ENCODE measurements at regions not wholly inside any gene's neighbourhood (a gene's known extent, or its start where the extent isn't known, plus 50 kb on each side); places are given as distances from the start of the nearest gene placed in this dataset.
A peak's percentile ranks its signal among the peaks of the same experiment; 100 is the strongest.

- Histone ChIP-seq H3K27ac (ENCODE audit: low read depth in 1 of 2, low read length in 2 of 2) (peak overlapping the region in 1 of 2 donors; percentile 59), H3K27me3 (ENCODE audit: control insufficient read depth in 2 of 2, insufficient read depth in 2 of 2, low read length in 2 of 2) (no peaks in the 10 kb centered on the region), H3K36me3 (replicated peaks in 1 of 2; ENCODE audit: control insufficient read depth in 1 of 2, insufficient read depth in 2 of 2, low read length in 2 of 2) (no peaks in the 10 kb centered on the region), H2AFZ (ENCODE audit: insufficient read depth, low read depth, low read length, poor library complexity, severe bottlenecking) (no peak overlapping the region), H3K4me2 (replicated peaks; ENCODE audit: extremely low read depth, low read length, poor library complexity, severe bottlenecking) (no peak overlapping the region), H3K9ac (ENCODE audit: insufficient read depth, low read length, poor library complexity, severe bottlenecking) (no peak overlapping the region), H3K9me3 (replicated peaks in 1 of 2; ENCODE audit: control insufficient read depth in 1 of 2, insufficient read depth in 1 of 2, low read length in 2 of 2) (peaks cover 0 to 4% of the 10 kb centered on the region in 2 donors), H3K4me1 (ENCODE audit: control insufficient read depth in 1 of 2, insufficient read depth in 2 of 2, low read length in 2 of 2) (peaks cover 37 to 42% of the 10 kb centered on the region in 2 donors), H3K4me3 (replicated peaks in 1 of 3; ENCODE audit: low read depth in 2 of 3, low read length in 3 of 3) (no peak overlapping the region), H4K20me1 (ENCODE audit: insufficient read depth, low read length) (no peaks in the 10 kb centered on the region), H3K79me2 (ENCODE audit: insufficient read depth, low read length) (no peaks in the 10 kb centered on the region)
- peaks cover 0 to 7% (median 2%) of the 10 kb centered on the region in 3 donors for H3K27me3 Mint-ChIP-seq (ENCODE audit: low read depth in 3 of 3)
- DNase-seq = no peak
- 100% methylated on average over 1 of the region's 5 CpGs for WGBS (ENCODE audit: insufficient coverage)
- H3K27ac Mint-ChIP-seq = peak overlapping the region in 3 of 7 donors; percentile 7 to 69 (median 60)
- H3K4me3 Mint-ChIP-seq = no peak overlapping the region
- TF ChIP-seq CTCF (IDR thresholded peaks at IDR 0.05) = no peak
- H3K36me3 Mint-ChIP-seq = no peaks in the 10 kb centered on the region
- intact Hi-C loops (cut with micrococcal nuclease) = no loop called here
- peaks cover 49% of the 10 kb centered on the region for H3K4me1 Mint-ChIP-seq
- H3K9me3 Mint-ChIP-seq = peaks cover 0 to 5% (median 2%) of the 10 kb centered on the region in 7 donors
Observed at GRCh38 chr9:90023861-90024260, 419.0 kb downstream of the GADD45G start.

GRCh38 chr9:90024409-90024808, 419.6 kb downstream of the GADD45G start:
- Mint-ChIP-seq H3K36me3 (no peaks in the 10 kb centered on the region), H3K27me3 (ENCODE audit: low read depth in 3 of 3) (peaks cover 0 to 6% (median 2%) of the 10 kb centered on the region in 3 donors), H3K9me3 (peaks cover 0 to 5% (median 2%) of the 10 kb centered on the region in 7 donors), H3K27ac (peak overlapping the region in 5 of 7 donors; percentile 44 to 75 (median 69)), H3K4me1 (peaks cover 49% of the 10 kb centered on the region), H3K4me3 (peak overlapping the region; percentile 49 to 81)
- Histone ChIP-seq H3K4me1 (ENCODE audit: control insufficient read depth in 1 of 2, insufficient read depth in 2 of 2, low read length in 2 of 2) (peaks cover 34 to 39% of the 10 kb centered on the region in 2 donors), H3K27me3 (ENCODE audit: control insufficient read depth in 2 of 2, insufficient read depth in 2 of 2, low read length in 2 of 2) (no peaks in the 10 kb centered on the region), H3K4me3 (replicated peaks in 1 of 3; ENCODE audit: low read depth in 2 of 3, low read length in 3 of 3) (peak overlapping the region in 1 of 3 experiments; percentile 40), H3K27ac (ENCODE audit: low read depth in 1 of 2, low read length in 2 of 2) (peak overlapping the region in 1 of 2 donors; percentile 59), H2AFZ (ENCODE audit: insufficient read depth, low read depth, low read length, poor library complexity, severe bottlenecking) (peak overlapping the region; percentile 46), H3K79me2 (ENCODE audit: insufficient read depth, low read length) (no peaks in the 10 kb centered on the region), H3K9ac (ENCODE audit: insufficient read depth, low read length, poor library complexity, severe bottlenecking) (no peak overlapping the region), H3K36me3 (replicated peaks in 1 of 2; ENCODE audit: control insufficient read depth in 1 of 2, insufficient read depth in 2 of 2, low read length in 2 of 2) (no peaks in the 10 kb centered on the region), H3K4me2 (replicated peaks; ENCODE audit: extremely low read depth, low read length, poor library complexity, severe bottlenecking) (peak overlapping the region; percentile 45), H3K9me3 (replicated peaks in 1 of 2; ENCODE audit: control insufficient read depth in 1 of 2, insufficient read depth in 1 of 2, low read length in 2 of 2) (peaks cover 0 to 4% of the 10 kb centered on the region in 2 donors), H4K20me1 (ENCODE audit: insufficient read depth, low read length) (no peaks in the 10 kb centered on the region)
- no peak for TF ChIP-seq CTCF (IDR thresholded peaks at IDR 0.05)
- 0% methylated on average over 1 of the region's 3 CpGs for WGBS (ENCODE audit: insufficient coverage)
- intact Hi-C loops (cut with micrococcal nuclease) = no loop called here
- DNase-seq = peak in 2 of 3 donors; percentile 34 to 42
